Nephron progenitor cell (in vitro differentiated cells): ENCODE measurements at regions not wholly inside any gene's neighbourhood (a gene's known extent, or its start where the extent isn't known, plus 50 kb on each side); places are given as distances from the start of the nearest gene placed in this dataset.
A peak's percentile ranks its signal among the peaks of the same experiment; 100 is the strongest.

Experiments
- DNase-seq: peaks from one replicate; pipeline ENCODE4 v3.0.0; 2021
- H3K27ac Mint-ChIP-seq: 2 replicates; pipeline ENCODE4 v1.8.0; 2021; ENCODE audit warnings: mild to moderate bottlenecking, moderate library complexity, mixed read lengths
- H3K27me3 Mint-ChIP-seq: 2 replicates; pipeline ENCODE4 v1.8.0; 2021; ENCODE audit warnings: mild to moderate bottlenecking, low read depth, mixed read lengths; ENCODE audit not compliant: poor library complexity
- H3K36me3 Mint-ChIP-seq: 2 replicates; pipeline ENCODE4 v1.8.0; 2021; ENCODE audit warnings: low read depth, mixed read lengths
- H3K4me1 Mint-ChIP-seq: 2 replicates; pipeline ENCODE4 v1.8.0; 2021; ENCODE audit warnings: mixed read lengths
- H3K4me3 Mint-ChIP-seq: 2 replicates; pipeline ENCODE4 v1.8.0; 2021; ENCODE audit warnings: mild to moderate bottlenecking, moderate library complexity, mixed read lengths
- H3K9me3 Mint-ChIP-seq: 2 replicates; pipeline ENCODE4 v1.8.0; 2021; ENCODE audit warnings: mild to moderate bottlenecking, moderate library complexity, mixed read lengths
- CTCF ChIP-seq: fragments of 200-600 bp; sonication (generic); IDR thresholded peaks from 2 replicates; pipeline ENCODE4 v1.5.0; 2021; ENCODE audit warnings: antibody characterized with exemption

DNA sequence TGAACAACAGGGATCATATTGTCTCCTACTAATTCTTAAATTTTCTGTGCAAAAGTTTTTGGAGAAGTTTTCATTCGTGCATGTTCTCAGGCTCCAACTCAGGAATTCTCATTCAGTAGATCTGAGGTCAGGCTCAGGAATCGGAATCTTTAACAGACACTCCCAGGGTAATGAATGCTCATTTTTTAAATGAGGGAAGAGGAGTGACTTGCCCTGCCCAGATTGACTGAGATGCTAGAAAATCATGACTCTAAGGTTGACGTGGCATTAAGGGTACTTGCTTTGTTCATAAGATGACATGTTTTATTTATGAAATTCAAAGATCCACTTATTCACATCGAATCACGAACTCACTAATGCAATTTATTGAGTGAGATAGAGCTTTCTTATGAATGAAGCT lies 196.6 kb upstream of the NPVF start:
- H3K27ac Mint-ChIP-seq = no peak overlapping the region
- DNase-seq = no peak
- H3K36me3 Mint-ChIP-seq = no peaks in the 10 kb centered on the region
- H3K27me3 Mint-ChIP-seq = peaks cover 7% of the 10 kb centered on the region
- no peaks in the 10 kb centered on the region for H3K9me3 Mint-ChIP-seq
- H3K4me1 Mint-ChIP-seq = peaks cover 38% of the 10 kb centered on the region
- TF ChIP-seq CTCF = no peak
- no peak overlapping the region for H3K4me3 Mint-ChIP-seq

- H3K27ac Mint-ChIP-seq = no peak overlapping the region
These were observed 199.4 kb upstream of the NPVF start for GRCh38 chr7:25427721-25428120.

DNA sequence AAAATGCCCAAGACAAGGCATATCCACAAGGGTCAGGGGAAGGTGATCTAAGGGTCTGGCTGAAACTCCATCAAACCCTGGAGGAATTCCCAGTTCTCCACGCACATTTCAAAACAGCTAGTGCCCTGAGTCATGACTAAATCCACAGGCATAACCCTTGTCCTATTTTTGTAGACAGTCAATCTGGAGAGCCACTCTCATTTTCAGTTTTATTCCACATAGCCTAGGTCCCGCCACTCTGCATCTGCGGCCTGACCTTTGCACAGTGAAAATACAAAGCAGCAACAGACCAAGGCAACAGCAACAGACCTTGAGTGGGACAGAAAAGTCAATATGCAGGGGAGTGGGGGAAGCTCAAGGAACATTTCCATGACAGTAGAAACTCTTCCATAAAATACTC lies 201.4 kb upstream of the NPVF start:
- no peak overlapping the region for H3K4me3 Mint-ChIP-seq
- no peak for TF ChIP-seq CTCF
- peak overlapping the region; percentile 88 for H3K27ac Mint-ChIP-seq
- H3K4me1 Mint-ChIP-seq = peaks cover 34% of the 10 kb centered on the region
- no peaks in the 10 kb centered on the region for H3K9me3 Mint-ChIP-seq
- DNase-seq = no peak
- H3K27me3 Mint-ChIP-seq = no peaks in the 10 kb centered on the region
- H3K36me3 Mint-ChIP-seq = no peaks in the 10 kb centered on the region

More at GRCh38 chr7:25427721-25428120, 199.4 kb upstream of the NPVF start:
- H3K9me3 Mint-ChIP-seq = no peaks in the 10 kb centered on the region
- no peak for TF ChIP-seq CTCF
- no peak overlapping the region for H3K4me3 Mint-ChIP-seq
- DNase-seq = no peak
- peaks cover 40% of the 10 kb centered on the region for H3K4me1 Mint-ChIP-seq
- H3K36me3 Mint-ChIP-seq = no peaks in the 10 kb centered on the region
- peaks cover 3% of the 10 kb centered on the region for H3K27me3 Mint-ChIP-seq

DNA sequence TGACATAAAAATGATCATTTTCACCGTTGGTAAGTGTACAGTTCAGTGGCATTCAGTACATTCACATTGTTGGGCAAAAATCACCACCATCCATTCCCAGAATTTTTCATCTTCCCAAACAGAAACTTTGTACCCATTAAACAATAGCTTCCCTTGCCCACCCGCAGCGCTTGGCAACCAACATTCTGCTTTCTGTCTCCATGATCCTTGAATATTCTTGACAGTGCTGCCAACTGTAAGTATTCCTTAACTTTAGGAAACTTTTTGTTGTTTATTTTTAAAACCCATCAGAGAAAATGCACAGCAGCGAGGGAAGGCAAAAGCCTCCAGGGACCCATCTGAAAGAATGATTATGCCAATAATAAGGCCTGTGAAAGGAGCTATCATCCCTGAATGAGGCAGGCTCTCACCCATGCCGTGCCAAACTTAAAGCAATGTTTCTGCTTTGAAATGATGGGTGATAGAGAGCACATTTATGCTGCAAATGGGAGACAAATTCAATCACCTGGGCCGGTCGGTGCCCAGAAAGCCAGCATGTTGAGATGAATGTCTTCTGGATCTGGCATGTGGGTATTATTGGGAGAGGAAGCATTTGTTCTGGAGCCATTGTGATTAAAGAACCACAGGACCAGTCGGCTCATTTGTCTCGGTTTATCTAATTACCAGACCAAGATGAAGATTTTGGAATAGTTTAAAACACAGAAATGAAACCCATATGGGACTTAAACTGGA lies 202.1 kb upstream of the NPVF start:
- Mint-ChIP-seq H3K27ac (no peak overlapping the region), H3K4me1 (peaks cover 40% of the 10 kb centered on the region), H3K27me3 (no peaks in the 10 kb centered on the region), H3K36me3 (no peaks in the 10 kb centered on the region), H3K9me3 (no peaks in the 10 kb centered on the region), H3K4me3 (no peak overlapping the region)
- DNase-seq = no peak
- no peak for TF ChIP-seq CTCF

- no peaks in the 10 kb centered on the region for H3K36me3 Mint-ChIP-seq
- no peaks in the 10 kb centered on the region for H3K9me3 Mint-ChIP-seq
- DNase-seq = no peak
- H3K27ac Mint-ChIP-seq = no peak overlapping the region
- H3K27me3 Mint-ChIP-seq = no peaks in the 10 kb centered on the region
- H3K4me3 Mint-ChIP-seq = no peak overlapping the region
- H3K4me1 Mint-ChIP-seq = peaks cover 53% of the 10 kb centered on the region
- no peak for TF ChIP-seq CTCF
These were observed 203.7 kb upstream of the NPVF start for GRCh38 chr7:25431956-25432450.

- no peak for DNase-seq
- no peaks in the 10 kb centered on the region for H3K27me3 Mint-ChIP-seq
- peaks cover 54% of the 10 kb centered on the region for H3K4me1 Mint-ChIP-seq
- H3K9me3 Mint-ChIP-seq = peaks cover 1% of the 10 kb centered on the region
- TF ChIP-seq CTCF = no peak
- H3K36me3 Mint-ChIP-seq = no peaks in the 10 kb centered on the region
- H3K4me3 Mint-ChIP-seq = no peak overlapping the region
- H3K27ac Mint-ChIP-seq = no peak overlapping the region
These were observed 204.5 kb upstream of the NPVF start for GRCh38 chr7:25432807-25433206.
